Transverse colon (tissue), 4 donors: ENCODE measurements at regions not wholly inside any gene's neighbourhood (a gene's known extent, or its start where the extent isn't known, plus 50 kb on each side); places are given as distances from the start of the nearest gene placed in this dataset.
"Not testable (repeated sequence)": the region's sequence is repeated elsewhere in the genome, so short reads cannot be mapped to it uniquely, and the experiment has no call there.

Source experiments
- DNase-seq: peaks from one replicate; pipeline ENCODE4 v3.0.0-alpha.2; 2019
- H3K27ac ChIP-seq, 4 donors: fragments of 200-600 bp; sonication (generic); 2 replicates each; pipeline ENCODE4 v1.5.1; 2016 to 2018; ENCODE audit warnings: inconsistent platforms in 4 of 4
- H3K27me3 ChIP-seq: fragments of 200-600 bp; sonication (generic); 2 replicates; pipeline ENCODE4 v1.5.1; 2017; ENCODE audit warnings: inconsistent platforms
- H3K36me3 ChIP-seq, 4 donors: fragments of 200-600 bp; sonication (generic); 2 replicates each; pipeline ENCODE4 v1.5.1; 2017 to 2019; ENCODE audit warnings: inconsistent platforms in 4 of 4
- H3K4me1 ChIP-seq, 4 donors: fragments of 200-600 bp; sonication (generic); 2 replicates each; pipeline ENCODE4 v1.5.1; 2017 to 2020; ENCODE audit warnings: inconsistent platforms in 4 of 4
- H3K4me3 ChIP-seq, 4 donors: fragments of 200-600 bp; sonication (generic); 1 replicate in 1 of 4; 2 replicates in 3 of 4; pipeline versions ENCODE4 v1.5.1 to v1.6.1; 2017 to 2019; ENCODE audit warnings: inconsistent platforms in 4 of 4
- H3K9me3 ChIP-seq, 2 donors: fragments of 200-600 bp; sonication (generic); 2 replicates each; pipeline ENCODE4 v1.5.1; 2017 to 2019; ENCODE audit warnings: inconsistent platforms in 2 of 2
- CTCF ChIP-seq, 5 experiments: fragments of 200-600 bp in 3 of 5; fragments of 450-650 bp in 2 of 5; sonication (generic) in 3 of 5; IDR thresholded peaks; 1 replicate in 2 of 5; 2 replicates in 3 of 5; pipeline ENCODE4 v1.5.1; 2016 to 2017; ENCODE audit warnings: antibody characterized with exemption in 5 of 5, inconsistent platforms in 3 of 5, mild to moderate bottlenecking in 2 of 5, moderate library complexity in 1 of 5
- EP300 ChIP-seq: sonication (generic); formaldehyde crosslinking; IDR thresholded peaks from one replicate; pipeline ENCODE4 v1.6.1; 2017; ENCODE audit warnings: antibody characterized with exemption, low read depth
- POLR2A ChIP-seq: fragments of 450-650 bp; IDR thresholded peaks from one replicate; pipeline ENCODE4 v1.6.1; 2016; ENCODE audit warnings: antibody characterized with exemption, mild to moderate bottlenecking, moderate library complexity
- POLR2AphosphoS5 ChIP-seq, 3 donors: sonication (generic); formaldehyde crosslinking; IDR thresholded peaks; one replicate each; pipeline ENCODE4 v1.6.1; 2016; ENCODE audit warnings: antibody characterized with exemption in 3 of 3
- WGBS, 2 donors: methylation state at CpG; one replicate each; pipeline ENCODE4 v1.1.5; 2018; ENCODE audit warnings: low coverage in 1 of 2; 5-methylcytosine and 5-hydroxymethylcytosine counted together
- in situ Hi-C, 4 donors: fragments of 200-750 bp; cut with MboI; loops; one replicate each; pipeline versions ENCODE4 v1.15.0 to v1.15.1; 2017; ENCODE audit warnings: low sequenced_read_pairs in 3 of 4, low pct_ligation_motif_present in 1 of 4, low pct_unique_long_range_greater_than_20kb in 1 of 4
- intact Hi-C: fragments of 100-400 bp; cut with DNase I; formaldehyde crosslinking; loops from one replicate; pipeline ENCODE4 v1.15.1; 2023; ENCODE audit warnings: low total_unique reads

GRCh38 chr3:158026236-158026635, 80.0 kb downstream of the SHOX2 start:
- no peaks in the 10 kb centered on the region for H3K27me3 ChIP-seq
- no peak overlapping the region for H3K27ac ChIP-seq
- H3K4me1 ChIP-seq, result no peaks in the 10 kb centered on the region
- DNase-seq, result no peak
- H3K36me3 ChIP-seq, result no peaks in the 10 kb centered on the region
- no peak overlapping the region for H3K4me3 ChIP-seq
- TF ChIP-seq EP300 (no peak), CTCF (IDR thresholded peaks at IDR 0.05) (no peak), POLR2AphosphoS5 (IDR thresholded peaks at IDR 0.05) (no peak), POLR2A (no peak)
- H3K9me3 ChIP-seq, result no peaks in the 10 kb centered on the region
- in situ Hi-C loops (no loop called here), intact Hi-C loops (no loop called here)

GRCh38 chr3:158019897-158020296, 86.3 kb downstream of the SHOX2 start:
- intact Hi-C loops, H3K9me3 ChIP-seq, H3K36me3 ChIP-seq, DNase-seq, H3K27me3 ChIP-seq, H3K4me3 ChIP-seq, H3K27ac ChIP-seq, in situ Hi-C loops, H3K4me1 ChIP-seq: not testable (repeated sequence)
- no CpG with 5 or more reads among the region's 18 CpGs for WGBS, 2 donors

- DNase-seq, result no peak
- Histone ChIP-seq H3K9me3 (no peaks in the 10 kb centered on the region), H3K36me3 (no peaks in the 10 kb centered on the region), H3K27me3 (no peaks in the 10 kb centered on the region), H3K4me1 (no peaks in the 10 kb centered on the region), H3K27ac (no peak overlapping the region), H3K4me3 (no peak overlapping the region)
- WGBS, 2 donors, result 33 to 35% methylated on average over 1 of the region's 1 CpG
- in situ Hi-C loops, result no loop called here
- intact Hi-C loops, result no loop called here
- no peak for TF ChIP-seq POLR2AphosphoS5 (IDR thresholded peaks at IDR 0.05)
- no peak for TF ChIP-seq POLR2A
- TF ChIP-seq CTCF (IDR thresholded peaks at IDR 0.05), result no peak
- TF ChIP-seq EP300, result no peak
These were observed 87.8 kb downstream of the SHOX2 start for GRCh38 chr3:158018462-158018861.

- Histone ChIP-seq H3K9me3 (peaks cover 4 to 5% of the 10 kb centered on the region in 2 donors), H3K4me3 (no peak overlapping the region), H3K27ac (no peak overlapping the region), H3K27me3 (no peaks in the 10 kb centered on the region), H3K4me1 (no peaks in the 10 kb centered on the region), H3K36me3 (no peaks in the 10 kb centered on the region)
- in situ Hi-C loops, result no loop called here
- TF ChIP-seq EP300, result no peak
- no peak for TF ChIP-seq POLR2AphosphoS5 (IDR thresholded peaks at IDR 0.05)
- TF ChIP-seq POLR2A, result no peak
- no peak for TF ChIP-seq CTCF (IDR thresholded peaks at IDR 0.05)
- no peak for DNase-seq
- intact Hi-C loops, result no loop called here
These were observed 93.3 kb downstream of the SHOX2 start for GRCh38 chr3:158012901-158013300.

- Histone ChIP-seq H3K9me3 (peaks cover 4% of the 10 kb centered on the region in 2 donors), H3K4me3 (no peak overlapping the region), H3K27me3 (no peaks in the 10 kb centered on the region), H3K27ac (no peak overlapping the region), H3K4me1 (no peaks in the 10 kb centered on the region), H3K36me3 (no peaks in the 10 kb centered on the region)
- no peak for DNase-seq
- intact Hi-C loops, result no loop called here
- 73 to 75% methylated on average over 7 to 10 of the region's 10 CpGs for WGBS, 2 donors
- in situ Hi-C loops, result no loop called here
- TF ChIP-seq POLR2A, result no peak
- TF ChIP-seq POLR2AphosphoS5 (IDR thresholded peaks at IDR 0.05), result no peak
- TF ChIP-seq CTCF (IDR thresholded peaks at IDR 0.05), result no peak
- no peak for TF ChIP-seq EP300
These were observed 100.7 kb downstream of the SHOX2 start for GRCh38 chr3:158005391-158006100.
